ENCODE measurements at regions not wholly inside any gene's neighbourhood (a gene's known extent, or its start where the extent isn't known, plus 50 kb on each side); places are given as distances from the start of the nearest gene placed in this dataset. TPM values are rescaled to one million over a fixed set of nuclear protein-coding genes. Genes with fewer than 3 reads are reported as not detected.

DNA sequence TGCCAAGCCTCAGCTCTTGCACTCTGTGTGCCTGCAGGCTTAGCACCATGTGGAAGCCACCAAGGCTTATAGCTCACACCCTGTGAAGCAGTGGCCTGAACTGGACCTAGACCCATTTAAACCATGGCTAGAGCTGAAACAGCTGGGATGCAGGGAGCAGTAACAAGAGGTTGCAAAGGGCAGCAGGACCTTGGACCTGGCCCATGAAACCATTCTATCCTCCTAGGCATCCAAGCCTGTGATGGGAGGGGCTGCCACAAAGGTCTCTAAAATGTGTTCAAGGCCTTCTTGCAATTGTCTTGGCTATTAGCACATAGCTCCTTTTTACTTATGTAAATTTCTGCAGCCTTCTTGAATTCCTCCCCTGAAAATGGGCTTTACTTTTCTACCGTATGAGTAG, 57.9 kb upstream of the NPAP1 start:
- TF ChIP-seq EP300 (IDR thresholded peaks at IDR 0.05) (no peak), POLR2A (IDR thresholded peaks at IDR 0.05) (no peak)
- TF ChIP-seq, protein P1, sequence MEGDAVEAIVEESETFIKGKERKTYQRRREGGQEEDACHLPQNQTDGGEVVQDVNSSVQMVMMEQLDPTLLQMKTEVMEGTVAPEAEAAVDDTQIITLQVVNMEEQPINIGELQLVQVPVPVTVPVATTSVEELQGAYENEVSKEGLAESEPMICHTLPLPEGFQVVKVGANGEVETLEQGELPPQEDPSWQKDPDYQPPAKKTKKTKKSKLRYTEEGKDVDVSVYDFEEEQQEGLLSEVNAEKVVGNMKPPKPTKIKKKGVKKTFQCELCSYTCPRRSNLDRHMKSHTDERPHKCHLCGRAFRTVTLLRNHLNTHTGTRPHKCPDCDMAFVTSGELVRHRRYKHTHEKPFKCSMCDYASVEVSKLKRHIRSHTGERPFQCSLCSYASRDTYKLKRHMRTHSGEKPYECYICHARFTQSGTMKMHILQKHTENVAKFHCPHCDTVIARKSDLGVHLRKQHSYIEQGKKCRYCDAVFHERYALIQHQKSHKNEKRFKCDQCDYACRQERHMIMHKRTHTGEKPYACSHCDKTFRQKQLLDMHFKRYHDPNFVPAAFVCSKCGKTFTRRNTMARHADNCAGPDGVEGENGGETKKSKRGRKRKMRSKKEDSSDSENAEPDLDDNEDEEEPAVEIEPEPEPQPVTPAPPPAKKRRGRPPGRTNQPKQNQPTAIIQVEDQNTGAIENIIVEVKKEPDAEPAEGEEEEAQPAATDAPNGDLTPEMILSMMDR (IDR thresholded peaks at IDR 0.05) = no peak
- no peak for DNase-seq
- 0 to 43% (median 0%) methylated on average over 1 of the region's 1 CpG for WGBS, 3 donors

DNA sequence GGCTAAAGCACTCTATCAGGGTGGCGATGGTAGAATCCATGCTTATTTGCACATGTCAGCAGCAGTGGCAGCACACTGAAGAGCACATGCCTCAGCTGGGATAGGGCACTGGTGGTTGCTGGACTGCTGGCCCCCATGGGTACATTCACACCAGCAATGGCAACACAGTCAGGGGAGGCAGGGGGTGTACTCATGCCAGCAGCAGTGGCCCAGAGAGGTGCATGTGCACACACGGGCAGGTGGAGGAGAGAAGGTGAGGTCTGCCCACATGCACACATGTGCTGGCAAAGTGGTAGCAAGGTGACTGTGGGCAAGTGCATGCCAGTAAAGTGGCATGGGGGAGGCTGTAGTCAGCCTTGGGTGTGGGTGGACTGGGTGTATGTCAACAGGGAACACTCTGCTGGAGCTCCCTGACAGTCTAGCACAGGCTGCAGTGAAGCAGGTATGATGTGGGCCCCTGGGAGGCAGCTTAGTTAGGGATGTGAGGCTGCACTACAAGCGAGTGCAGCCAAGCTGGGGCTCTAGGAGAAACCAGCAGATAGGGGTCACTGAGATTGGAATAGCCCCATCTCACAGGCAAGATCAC, 53.9 kb upstream of the NPAP1 start:
- intact Hi-C loops (cut with DNase I) = no loop called here
- H3K4me1 ChIP-seq (ENCODE audit: insufficient read depth) = no peaks in the 10 kb centered on the region
- H3K4me3 ChIP-seq = no peak overlapping the region
- DNase-seq = no peak
- TF ChIP-seq EP300 (IDR thresholded peaks at IDR 0.05) (no peak), POLR2A (IDR thresholded peaks at IDR 0.05) (no peak)
- TF ChIP-seq, protein P1 (IDR thresholded peaks at IDR 0.05) = no peak
- no peaks in the 10 kb centered on the region for H3K36me3 ChIP-seq
- H3K27ac ChIP-seq = no peak overlapping the region
- WGBS, 3 donors = 81 to 87% (median 82%) methylated on average over 3 of the region's 3 CpGs
- H3K27me3 ChIP-seq = no peaks in the 10 kb centered on the region
- no peaks in the 10 kb centered on the region for H3K9me3 ChIP-seq

More for the DNA sequence above, 57.9 kb upstream of the NPAP1 start:
- no peaks in the 10 kb centered on the region for H3K27me3 ChIP-seq
- no peak overlapping the region for H3K27ac ChIP-seq
- H3K9me3 ChIP-seq = no peaks in the 10 kb centered on the region
- intact Hi-C loops (cut with DNase I) = no loop called here
- no peaks in the 10 kb centered on the region for H3K4me1 ChIP-seq (ENCODE audit: insufficient read depth)
- no peak overlapping the region for H3K4me3 ChIP-seq
- no peaks in the 10 kb centered on the region for H3K36me3 ChIP-seq

Small RNA genes lying in the stretch of these regions (small RNA-seq; reads per million reads assigned to genes)
- gene RNU6-741P = not detected
